ENCODE measurements at regions not wholly inside any gene's neighbourhood (a gene's known extent, or its start where the extent isn't known, plus 50 kb on each side); places are given as distances from the start of the nearest gene placed in this dataset.

- TF ChIP-seq CTCF (IDR thresholded peaks at IDR 0.05 in 8 of 11, conservative IDR thresholded peaks at IDR 0.05 in 3 of 11), result no peak
- no peak for TF ChIP-seq POLR2AphosphoS5 (IDR thresholded peaks at IDR 0.05)
These were observed 634.4 kb downstream of the MATN1 start for GRCh38 chr1:30089024-30089430.

Data from spleen (tissue), 7 donors.